ENCODE measurements at regions not wholly inside any gene's neighbourhood (a gene's known extent, or its start where the extent isn't known, plus 50 kb on each side); places are given as distances from the start of the nearest gene placed in this dataset.

DNA sequence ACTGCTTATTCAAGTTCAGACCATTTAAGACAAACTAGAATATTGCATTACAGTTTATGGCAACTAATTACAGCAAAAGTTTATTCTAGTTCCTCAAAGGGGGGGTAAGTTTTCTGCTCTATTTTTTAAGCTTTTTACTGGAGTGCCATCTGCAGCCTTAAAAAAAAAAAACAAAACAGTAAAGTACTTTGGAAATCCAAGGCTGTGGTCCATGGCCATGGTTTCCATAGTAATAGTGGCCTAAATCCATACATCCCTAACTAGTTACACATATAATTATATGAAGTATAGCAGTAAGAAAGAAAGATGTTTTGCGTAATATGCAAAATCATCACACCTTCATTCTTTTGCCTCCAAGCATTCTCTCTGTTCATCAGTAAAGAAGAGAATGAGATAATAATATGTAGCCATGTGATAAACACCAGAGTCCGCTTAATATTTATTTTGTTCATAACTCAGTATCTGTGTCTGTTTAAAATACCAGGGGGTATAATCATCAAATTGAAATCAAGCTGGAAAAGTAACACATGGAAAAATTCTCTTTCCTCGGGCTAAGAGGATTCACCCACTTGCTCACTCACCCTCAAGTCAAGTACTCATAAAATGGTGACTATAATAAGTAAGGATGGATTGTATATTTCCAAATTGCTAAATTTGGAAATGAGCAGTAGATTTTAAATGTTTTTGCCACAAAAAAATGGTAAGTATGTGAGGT is 301.1 kb upstream of the RND3 start:
- Mint-ChIP-seq H3K36me3 (ENCODE audit: low read depth) (no peaks in the 10 kb centered on the region), H3K27ac (no peak overlapping the region), H3K9me3 (peaks cover 3% of the 10 kb centered on the region), H3K27me3 (no peaks in the 10 kb centered on the region), H3K4me1 (no peaks in the 10 kb centered on the region), H3K4me3 (no peak overlapping the region)
- ATAC-seq (replicated peaks), result no peak

GRCh38 chr2:150787353-150788093 is 300.1 kb upstream of the RND3 start:
- H3K27ac Mint-ChIP-seq, result no peak overlapping the region
- no peaks in the 10 kb centered on the region for H3K27me3 Mint-ChIP-seq
- peaks cover 3% of the 10 kb centered on the region for H3K9me3 Mint-ChIP-seq
- H3K36me3 Mint-ChIP-seq (ENCODE audit: low read depth), result no peaks in the 10 kb centered on the region
- no peaks in the 10 kb centered on the region for H3K4me1 Mint-ChIP-seq
- no peak overlapping the region for H3K4me3 Mint-ChIP-seq
- ATAC-seq (replicated peaks), result no peak

DNA sequence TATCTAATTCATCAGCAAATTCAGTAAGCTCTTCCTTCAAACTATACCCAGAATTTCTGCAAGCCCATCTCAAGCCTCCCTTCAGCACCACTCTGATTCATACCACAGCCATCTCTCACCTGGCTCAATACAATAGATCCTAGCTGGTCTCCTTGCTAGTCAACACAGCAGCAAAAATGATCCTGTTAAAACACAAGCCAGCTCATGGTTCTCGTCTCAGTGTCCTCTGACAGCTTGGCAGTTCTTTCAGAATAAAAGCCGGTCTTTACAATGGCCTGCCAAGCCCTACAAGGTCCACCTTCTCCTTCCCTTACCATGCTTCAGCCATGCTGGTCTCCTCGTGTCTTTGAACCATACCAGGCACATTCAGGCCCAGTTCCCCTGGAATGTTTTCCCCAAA is 296.9 kb upstream of the RND3 start:
- Mint-ChIP-seq H3K9me3 (no peaks in the 10 kb centered on the region), H3K36me3 (ENCODE audit: low read depth) (no peaks in the 10 kb centered on the region), H3K4me3 (no peak overlapping the region), H3K27me3 (no peaks in the 10 kb centered on the region), H3K27ac (no peak overlapping the region), H3K4me1 (no peaks in the 10 kb centered on the region)
- ATAC-seq (replicated peaks), result no peak

GRCh38 chr2:150783896-150784295 is 296.4 kb upstream of the RND3 start:
- H3K9me3 Mint-ChIP-seq, result no peaks in the 10 kb centered on the region
- no peaks in the 10 kb centered on the region for H3K27me3 Mint-ChIP-seq
- no peaks in the 10 kb centered on the region for H3K4me1 Mint-ChIP-seq
- H3K4me3 Mint-ChIP-seq, result no peak overlapping the region
- no peak overlapping the region for H3K27ac Mint-ChIP-seq
- ATAC-seq (replicated peaks), result no peak
- no peaks in the 10 kb centered on the region for H3K36me3 Mint-ChIP-seq (ENCODE audit: low read depth)

- no peak for ATAC-seq (replicated peaks)
- Mint-ChIP-seq H3K4me3 (no peak overlapping the region), H3K36me3 (ENCODE audit: low read depth) (no peaks in the 10 kb centered on the region), H3K4me1 (no peaks in the 10 kb centered on the region), H3K27ac (no peak overlapping the region), H3K9me3 (no peaks in the 10 kb centered on the region), H3K27me3 (no peaks in the 10 kb centered on the region)
These were observed 295.5 kb upstream of the RND3 start for GRCh38 chr2:150783015-150783414.

DNA sequence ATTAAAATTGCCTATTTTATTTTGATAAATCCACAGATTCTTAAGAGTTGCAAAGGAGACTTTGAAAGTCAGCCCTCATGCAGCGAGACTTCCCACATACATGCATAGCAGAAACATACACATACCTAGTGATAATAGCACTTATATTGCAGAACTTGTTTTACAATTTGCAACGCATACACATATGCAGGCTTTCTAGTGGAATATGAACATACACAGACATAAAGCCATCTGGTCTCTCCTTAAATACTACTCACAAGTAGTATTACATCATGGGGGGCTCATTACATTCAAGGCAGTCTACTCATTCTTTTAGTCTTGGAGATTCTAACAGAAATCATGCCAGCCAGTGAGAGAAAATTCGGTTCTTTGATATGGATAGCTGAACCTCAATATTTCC is 295.1 kb upstream of the RND3 start:
- Mint-ChIP-seq H3K36me3 (ENCODE audit: low read depth) (no peaks in the 10 kb centered on the region), H3K27ac (no peak overlapping the region), H3K4me3 (no peak overlapping the region), H3K4me1 (no peaks in the 10 kb centered on the region), H3K27me3 (no peaks in the 10 kb centered on the region), H3K9me3 (no peaks in the 10 kb centered on the region)
- no peak for ATAC-seq (replicated peaks)

- Mint-ChIP-seq H3K36me3 (ENCODE audit: low read depth) (no peaks in the 10 kb centered on the region), H3K27me3 (no peaks in the 10 kb centered on the region), H3K27ac (no peak overlapping the region), H3K9me3 (no peaks in the 10 kb centered on the region), H3K4me3 (no peak overlapping the region), H3K4me1 (no peaks in the 10 kb centered on the region)
- ATAC-seq (replicated peaks), result no peak
These were observed 293.7 kb upstream of the RND3 start for GRCh38 chr2:150781142-150781541.

- H3K4me1 Mint-ChIP-seq, result no peaks in the 10 kb centered on the region
- no peaks in the 10 kb centered on the region for H3K27me3 Mint-ChIP-seq
- no peak for ATAC-seq (replicated peaks)
- no peak overlapping the region for H3K27ac Mint-ChIP-seq
- no peaks in the 10 kb centered on the region for H3K9me3 Mint-ChIP-seq
- H3K36me3 Mint-ChIP-seq (ENCODE audit: low read depth), result no peaks in the 10 kb centered on the region
- no peak overlapping the region for H3K4me3 Mint-ChIP-seq
These were observed 291.4 kb upstream of the RND3 start for GRCh38 chr2:150778828-150779227.

DNA sequence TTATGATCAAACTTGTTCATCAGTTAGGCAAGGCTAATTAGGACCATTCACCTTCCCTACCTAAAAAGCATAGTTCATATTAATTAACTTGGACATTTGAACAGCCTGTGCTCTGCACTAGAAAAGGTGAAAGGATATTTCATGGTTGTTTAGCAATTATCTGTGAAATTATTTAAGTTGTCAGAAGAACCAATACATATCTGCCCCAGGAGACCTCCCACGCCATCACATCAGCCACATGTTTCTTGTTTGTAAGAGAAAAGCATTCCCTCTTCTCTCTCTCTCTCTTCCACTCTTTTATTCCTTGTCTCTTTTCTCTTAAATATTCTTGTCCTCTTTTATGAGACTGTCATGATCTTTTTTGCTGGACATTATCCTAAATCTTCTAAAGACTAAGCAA is 282.0 kb upstream of the RND3 start:
- Mint-ChIP-seq H3K9me3 (no peaks in the 10 kb centered on the region), H3K4me1 (no peaks in the 10 kb centered on the region), H3K4me3 (no peak overlapping the region), H3K36me3 (ENCODE audit: low read depth) (no peaks in the 10 kb centered on the region), H3K27me3 (no peaks in the 10 kb centered on the region), H3K27ac (no peak overlapping the region)
- no peak for ATAC-seq (replicated peaks)

DNA sequence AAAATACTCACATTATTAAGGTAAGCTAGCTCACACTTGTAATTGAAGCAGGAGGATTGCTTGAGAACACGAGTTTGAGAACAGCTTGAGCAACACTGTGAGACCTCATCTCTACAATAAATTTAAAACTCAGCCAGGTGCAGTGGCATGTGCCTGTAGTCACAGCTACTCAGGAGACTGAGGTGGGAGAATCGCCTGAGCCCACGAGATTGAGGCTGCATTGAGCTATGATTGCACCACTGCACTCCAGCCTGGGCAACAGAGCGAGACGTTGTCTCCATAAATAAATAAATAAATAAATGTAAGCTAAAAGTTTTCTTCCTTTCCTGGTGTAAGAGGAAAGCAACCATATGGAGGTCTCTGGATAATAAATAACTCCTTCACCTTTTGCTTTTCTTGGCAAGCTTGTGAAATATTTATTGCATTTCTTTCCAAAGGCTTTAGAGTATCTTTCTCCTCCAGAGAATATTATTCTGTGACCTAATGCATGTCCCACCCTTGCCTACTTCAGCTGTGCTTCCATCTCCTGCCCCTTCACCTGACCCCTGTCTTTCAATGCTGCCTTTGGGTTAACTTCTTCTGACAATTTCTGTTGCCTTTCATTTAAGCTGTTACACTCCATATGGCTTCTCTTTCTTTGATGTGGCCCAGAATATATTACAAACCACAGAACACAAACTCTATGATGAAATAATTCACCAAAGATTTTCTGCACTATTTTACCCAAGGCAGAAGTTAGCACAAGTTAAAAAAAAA is 280.7 kb upstream of the RND3 start:
- H3K36me3 Mint-ChIP-seq (ENCODE audit: low read depth), result no peaks in the 10 kb centered on the region
- H3K9me3 Mint-ChIP-seq, result no peaks in the 10 kb centered on the region
- ATAC-seq (replicated peaks), result no peak
- H3K27ac Mint-ChIP-seq, result no peak overlapping the region
- no peaks in the 10 kb centered on the region for H3K4me1 Mint-ChIP-seq
- H3K4me3 Mint-ChIP-seq, result no peak overlapping the region
- no peaks in the 10 kb centered on the region for H3K27me3 Mint-ChIP-seq

DNA sequence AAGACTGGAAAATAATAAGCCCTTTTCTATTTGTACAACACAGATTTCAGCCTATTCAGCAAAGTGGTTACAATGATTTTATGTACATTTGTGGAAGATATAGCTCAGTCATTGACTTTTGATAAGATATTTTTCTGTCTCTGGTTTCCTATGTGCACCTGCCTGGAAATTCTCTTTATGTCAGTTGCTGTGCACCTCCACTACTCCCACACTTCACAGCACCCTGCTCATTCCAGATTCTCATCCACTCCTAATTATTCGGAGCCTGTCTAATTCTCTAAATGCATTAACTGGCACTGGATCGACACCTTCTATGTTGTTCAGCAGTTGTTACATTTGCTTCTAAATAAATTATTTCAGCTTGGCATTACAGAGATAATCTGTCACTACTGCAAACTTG is 275.1 kb upstream of the RND3 start:
- no peak overlapping the region for H3K27ac Mint-ChIP-seq

DNA sequence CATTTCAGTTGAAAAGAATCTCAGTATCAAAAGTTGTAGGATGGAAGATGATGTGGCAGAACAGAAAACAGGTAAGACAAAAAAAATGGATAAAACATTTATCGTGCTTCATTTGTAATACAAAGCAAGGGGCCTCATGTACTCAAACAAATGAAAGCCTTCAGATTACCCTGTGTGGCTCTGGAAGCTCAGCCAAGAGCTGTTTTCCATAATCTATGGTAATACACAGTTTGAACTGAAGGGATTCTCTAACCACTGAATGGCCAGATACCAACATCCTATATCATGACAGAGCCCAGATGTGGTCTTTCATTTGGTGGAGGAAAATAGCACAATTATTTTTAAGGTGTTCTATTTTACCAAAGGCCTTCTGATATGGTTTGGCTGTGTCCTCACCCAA is 272.1 kb upstream of the RND3 start:
- no peak for ATAC-seq (replicated peaks)
- Mint-ChIP-seq H3K9me3 (no peaks in the 10 kb centered on the region), H3K27me3 (no peaks in the 10 kb centered on the region), H3K4me1 (no peaks in the 10 kb centered on the region), H3K4me3 (no peak overlapping the region), H3K36me3 (ENCODE audit: low read depth) (no peaks in the 10 kb centered on the region), H3K27ac (no peak overlapping the region)

More for the DNA sequence above, 275.1 kb upstream of the RND3 start:
- H3K27me3 Mint-ChIP-seq, result no peaks in the 10 kb centered on the region
- no peaks in the 10 kb centered on the region for H3K36me3 Mint-ChIP-seq (ENCODE audit: low read depth)
- H3K9me3 Mint-ChIP-seq, result no peaks in the 10 kb centered on the region
- no peak overlapping the region for H3K4me3 Mint-ChIP-seq
- no peak for ATAC-seq (replicated peaks)
- H3K4me1 Mint-ChIP-seq, result no peaks in the 10 kb centered on the region

GRCh38 chr2:150759106-150759505 is 271.6 kb upstream of the RND3 start:
- Mint-ChIP-seq H3K27ac (no peak overlapping the region), H3K4me1 (no peaks in the 10 kb centered on the region), H3K36me3 (ENCODE audit: low read depth) (no peaks in the 10 kb centered on the region), H3K27me3 (no peaks in the 10 kb centered on the region), H3K9me3 (no peaks in the 10 kb centered on the region), H3K4me3 (no peak overlapping the region)
- ATAC-seq (replicated peaks), result no peak

DNA sequence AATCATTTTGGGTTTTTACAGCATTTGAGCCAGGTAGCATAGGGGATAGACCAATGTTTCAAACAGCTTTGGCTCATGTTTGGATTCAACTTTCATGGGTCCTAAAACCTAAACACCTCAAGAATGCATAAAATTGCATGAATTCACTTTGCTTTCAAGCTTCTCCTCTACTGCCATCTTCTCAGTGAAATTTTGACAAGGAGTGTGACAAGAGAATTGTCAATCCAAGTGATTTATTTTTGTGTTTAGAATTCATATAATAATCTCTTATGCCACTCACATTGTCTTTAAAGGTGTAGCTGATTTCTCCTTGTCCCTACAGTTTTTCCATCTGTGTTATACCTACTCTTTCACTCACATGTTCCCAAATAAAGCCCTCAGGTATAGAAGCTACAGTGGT is 264.8 kb upstream of the RND3 start:
- Mint-ChIP-seq H3K4me1 (no peaks in the 10 kb centered on the region), H3K36me3 (ENCODE audit: low read depth) (no peaks in the 10 kb centered on the region), H3K27ac (no peak overlapping the region), H3K9me3 (no peaks in the 10 kb centered on the region), H3K4me3 (no peak overlapping the region), H3K27me3 (no peaks in the 10 kb centered on the region)
- no peak for ATAC-seq (replicated peaks)

DNA sequence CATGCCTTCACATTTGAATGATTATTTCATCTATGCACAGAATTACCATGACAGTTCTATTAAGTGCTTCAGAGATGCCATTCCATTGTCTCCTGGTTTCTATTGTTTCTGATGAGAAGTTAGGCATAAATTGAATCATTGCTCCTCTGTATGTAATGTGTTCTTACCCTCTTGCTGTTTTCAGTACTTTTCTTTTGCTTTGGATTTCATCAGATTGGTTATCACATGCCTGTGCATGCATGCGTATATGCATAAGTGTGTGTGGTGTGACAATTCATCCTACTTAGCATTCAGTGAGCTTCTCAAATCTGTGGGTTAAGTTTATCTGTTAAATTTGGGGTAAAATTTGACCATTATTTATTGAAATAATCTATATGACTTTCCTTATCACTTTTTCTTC is 263.3 kb upstream of the RND3 start:
- no peaks in the 10 kb centered on the region for H3K9me3 Mint-ChIP-seq
- H3K4me1 Mint-ChIP-seq, result no peaks in the 10 kb centered on the region
- H3K27ac Mint-ChIP-seq, result no peak overlapping the region
- no peaks in the 10 kb centered on the region for H3K27me3 Mint-ChIP-seq
- H3K4me3 Mint-ChIP-seq, result no peak overlapping the region
- no peak for ATAC-seq (replicated peaks)
- H3K36me3 Mint-ChIP-seq (ENCODE audit: low read depth), result no peaks in the 10 kb centered on the region
